ENCODE measurements at regions not wholly inside any gene's neighbourhood (a gene's known extent, or its start where the extent isn't known, plus 50 kb on each side); places are given as distances from the start of the nearest gene placed in this dataset.

GRCh38 chr10:113302062-113302461 lies 250.8 kb upstream of the HABP2 start:
- FAIRE-seq (no peak), ATAC-seq (no peak), DNase-seq (ENCODE audit: extremely low read depth in 1 of 4, low spot score in 3 of 4) (no peak)
- Histone ChIP-seq H3K27ac (ENCODE audit: extremely low read depth, low read depth, low read length) (no peak overlapping the region), H3K4me3 (no peak overlapping the region), H3K4me2 (ENCODE audit: insufficient read depth, low read length) (no peak overlapping the region), H3K27me3 (ENCODE audit: control insufficient read depth in 2 of 2, insufficient read depth in 2 of 2, low read length in 2 of 2) (peaks cover 0 to 17% of the 10 kb centered on the region in 2 experiments; a peak in 2 of 5 replicates), H3K4me1 (replicated peaks in 1 of 2; ENCODE audit: control insufficient read depth in 2 of 2, insufficient read depth in 2 of 2, low read length in 2 of 2) (no peaks in the 10 kb centered on the region), H3K79me2 (ENCODE audit: control insufficient read depth, insufficient read depth, low read length) (no peaks in the 10 kb centered on the region), H2AFZ (ENCODE audit: low read depth, low read length) (no peak overlapping the region), H3K36me3 (ENCODE audit: control insufficient read depth, insufficient read depth, low read length) (no peaks in the 10 kb centered on the region), H3K9me1 (ENCODE audit: control insufficient read depth, insufficient read depth, low read length) (no peaks in the 10 kb centered on the region), H4K20me1 (replicated peaks; ENCODE audit: control insufficient read depth, insufficient read depth, low read length) (no peaks in the 10 kb centered on the region), H3K9ac (ENCODE audit: insufficient read depth in 1 of 2, low read depth in 2 of 2, low read length in 2 of 2) (no peak overlapping the region), H3K9me3 (replicated peaks; ENCODE audit: control insufficient read depth, insufficient read depth, low read depth, low read length) (no peaks in the 10 kb centered on the region)
- in situ Hi-C loops (cut with MboI) (no loop called here), intact Hi-C loops (cut with micrococcal nuclease) (no loop called here)
- WGBS (ENCODE audit: insufficient coverage, low coverage, missing lambda C conversion rate) = 5% methylated on average over 3 of the region's 3 CpGs
- no TSS peak for BruUV-seq (replicated peaks)
- ChIA-PET POLR2A (interaction anchor here (0.8 kb wide), 1 partner anchor 29 kb away, joined by 3 read pairs; no protein-coding TSS in a partner anchor), CTCF (ENCODE audit: low intra/inter-chr PET ratio) (no interaction called here)
- TF ChIP-seq CBX3 (IDR thresholded peaks at IDR 0.05; ENCODE audit: borderline replicate concordance in 1 of 2, low read length in 2 of 2) (no peak), GATAD2B (IDR thresholded peaks at IDR 0.05; ENCODE audit: borderline replicate concordance) (no peak), LARP7 (IDR thresholded peaks at IDR 0.05) (no peak), CBFA2T2 (conservative IDR thresholded peaks at IDR 0.05) (no peak), FOXK1 (CRISPR knock-in tag; IDR thresholded peaks at IDR 0.05; ENCODE audit: borderline replicate concordance) (no peak), ZNF512 (tag; IDR thresholded peaks at IDR 0.05) (no peak), RBBP5 (IDR thresholded peaks at IDR 0.05; ENCODE audit: borderline replicate concordance, insufficient read depth, low read length, poor library complexity, severe bottlenecking) (no peak), ZKSCAN1 (IDR thresholded peaks at IDR 0.05; ENCODE audit: low read depth, low read length) (no peak), MCM5 (IDR thresholded peaks at IDR 0.05; ENCODE audit: low read depth) (no peak), ZNF644 (tag; IDR thresholded peaks at IDR 0.05; ENCODE audit: low read depth) (no peak), DMBX1 (CRISPR knock-in tag; IDR thresholded peaks at IDR 0.05; ENCODE audit: borderline replicate concordance) (no peak), HNRNPH1 (optimal IDR thresholded peaks at IDR 0.05; ENCODE audit: low read depth, low read length) (no peak)
- TF ChIP-seq, protein P1, sequence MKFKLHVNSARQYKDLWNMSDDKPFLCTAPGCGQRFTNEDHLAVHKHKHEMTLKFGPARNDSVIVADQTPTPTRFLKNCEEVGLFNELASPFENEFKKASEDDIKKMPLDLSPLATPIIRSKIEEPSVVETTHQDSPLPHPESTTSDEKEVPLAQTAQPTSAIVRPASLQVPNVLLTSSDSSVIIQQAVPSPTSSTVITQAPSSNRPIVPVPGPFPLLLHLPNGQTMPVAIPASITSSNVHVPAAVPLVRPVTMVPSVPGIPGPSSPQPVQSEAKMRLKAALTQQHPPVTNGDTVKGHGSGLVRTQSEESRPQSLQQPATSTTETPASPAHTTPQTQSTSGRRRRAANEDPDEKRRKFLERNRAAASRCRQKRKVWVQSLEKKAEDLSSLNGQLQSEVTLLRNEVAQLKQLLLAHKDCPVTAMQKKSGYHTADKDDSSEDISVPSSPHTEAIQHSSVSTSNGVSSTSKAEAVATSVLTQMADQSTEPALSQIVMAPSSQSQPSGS (CRISPR knock-in tag; IDR thresholded peaks at IDR 0.05) = no peak

Measured in K562 (cell line).